Middle frontal gyrus (tissue), 1 donor: ENCODE measurements at regions not wholly inside any gene's neighbourhood (a gene's known extent, or its start where the extent isn't known, plus 50 kb on each side); places are given as distances from the start of the nearest gene placed in this dataset.

Source experiments
- DNase-seq: peaks from one replicate; pipeline ENCODE4 v3.0.0-alpha.2; 2015; ENCODE audit warnings: low spot score; ENCODE audit errors: extremely low spot score

GRCh38 chr12:82047446-82047845 lies 288.3 kb upstream of the PPFIA2 start:
- no peak for DNase-seq

- DNase-seq = no peak
Measured at GRCh38 chr12:82040987-82041743, 282.0 kb upstream of the PPFIA2 start.

DNA sequence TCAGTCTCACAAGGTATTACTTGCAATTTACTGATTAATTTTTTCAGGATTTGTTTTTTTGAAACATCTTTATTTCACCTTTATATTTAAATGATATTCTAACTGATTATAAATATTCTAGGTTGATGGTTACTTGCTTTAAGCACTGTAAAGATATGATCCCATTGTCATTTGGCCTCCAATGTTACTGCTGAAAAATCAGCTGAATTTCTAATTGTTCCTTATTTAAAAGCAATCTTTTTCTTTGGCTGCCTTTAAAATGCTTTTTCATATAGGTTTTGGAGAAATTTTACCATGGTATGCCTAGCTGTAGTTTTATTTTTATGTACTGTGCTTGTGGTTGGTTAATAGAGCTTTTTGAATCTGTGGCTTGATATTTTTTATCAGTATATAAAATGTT lies 275.6 kb upstream of the PPFIA2 start:
- DNase-seq = no peak

DNA sequence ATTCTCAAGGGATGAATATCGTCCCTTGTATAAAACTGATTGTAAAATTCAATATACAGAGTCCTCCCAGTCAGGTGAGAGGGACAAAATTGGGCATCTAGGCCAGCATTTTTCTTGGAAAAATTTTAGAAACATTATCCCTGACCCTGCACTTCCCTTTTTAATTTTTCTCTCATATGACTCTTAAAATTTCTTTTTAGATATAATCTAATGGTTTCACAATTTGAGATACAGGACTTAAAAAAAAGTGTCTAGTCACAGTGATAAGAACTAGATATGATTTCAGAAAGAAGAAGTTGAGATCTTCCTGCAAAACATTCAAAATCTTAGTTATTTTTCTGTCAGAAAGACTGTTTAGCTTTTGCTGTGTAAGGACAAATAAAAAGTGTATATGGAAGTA lies 270.8 kb upstream of the PPFIA2 start:
- no peak for DNase-seq

- DNase-seq = no peak
Measured at GRCh38 chr12:82028772-82029171, 269.6 kb upstream of the PPFIA2 start.

DNA sequence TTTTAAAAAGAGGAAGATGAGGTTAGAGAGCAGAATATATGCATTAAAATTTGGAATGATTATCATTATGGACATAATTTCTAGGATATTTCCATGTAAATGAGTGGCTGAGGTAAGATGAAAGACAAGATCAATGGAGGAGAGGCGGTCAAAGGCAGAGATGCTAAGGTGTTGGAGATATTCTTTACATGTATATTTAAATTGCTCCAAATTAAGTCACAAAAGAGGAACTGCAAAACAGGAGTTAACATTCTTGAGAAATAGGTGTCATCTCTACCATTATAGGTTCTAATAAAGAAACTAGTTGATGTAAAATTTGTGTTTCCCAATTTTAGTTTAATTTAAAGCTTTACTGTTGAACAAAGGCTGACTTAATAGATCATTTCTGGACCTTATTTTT lies 268.5 kb upstream of the PPFIA2 start:
- no peak for DNase-seq

GRCh38 chr12:82025462-82025861 lies 266.3 kb upstream of the PPFIA2 start:
- no peak for DNase-seq

- no peak for DNase-seq
Measured at GRCh38 chr12:82019533-82019932, 260.4 kb upstream of the PPFIA2 start.

DNA sequence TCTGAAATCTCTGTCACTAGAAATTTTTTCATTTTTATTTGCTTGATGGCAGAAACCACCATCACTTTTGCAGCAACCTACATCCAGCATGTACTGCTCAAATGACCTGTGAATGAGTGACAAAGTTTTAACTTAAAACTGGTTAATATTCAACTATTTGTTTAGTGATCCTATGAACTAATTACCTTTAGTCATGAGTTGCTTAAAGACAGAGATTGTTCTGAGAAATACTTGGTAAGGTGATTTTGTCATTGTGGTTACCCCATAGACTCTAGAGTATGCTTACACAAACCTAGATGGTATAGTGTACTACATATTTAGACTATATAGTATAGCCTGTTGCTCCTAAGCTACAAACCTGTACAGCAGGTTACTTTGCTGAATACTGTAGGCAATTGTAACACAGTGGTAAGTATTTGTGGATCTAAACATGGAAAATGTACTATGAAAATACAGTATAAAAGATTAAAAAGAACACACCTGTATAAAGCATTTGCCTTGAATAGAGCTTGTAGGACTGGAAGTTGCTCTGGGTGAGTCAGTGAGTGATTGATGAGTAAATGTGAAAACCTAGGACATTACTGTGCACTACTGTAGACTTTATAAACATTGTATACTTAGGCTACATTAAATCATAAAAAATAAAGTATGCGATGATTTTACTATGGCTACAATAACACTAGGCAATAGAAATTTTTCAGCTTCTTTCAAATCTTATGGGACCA lies 256.6 kb upstream of the PPFIA2 start:
- DNase-seq = no peak

- no peak for DNase-seq
Measured at GRCh38 chr12:82012176-82012575, 253.0 kb upstream of the PPFIA2 start.

GRCh38 chr12:82009524-82009923 lies 250.4 kb upstream of the PPFIA2 start:
- no peak for DNase-seq

- DNase-seq = no peak
Measured at GRCh38 chr12:82008251-82008650, 249.1 kb upstream of the PPFIA2 start.

DNA sequence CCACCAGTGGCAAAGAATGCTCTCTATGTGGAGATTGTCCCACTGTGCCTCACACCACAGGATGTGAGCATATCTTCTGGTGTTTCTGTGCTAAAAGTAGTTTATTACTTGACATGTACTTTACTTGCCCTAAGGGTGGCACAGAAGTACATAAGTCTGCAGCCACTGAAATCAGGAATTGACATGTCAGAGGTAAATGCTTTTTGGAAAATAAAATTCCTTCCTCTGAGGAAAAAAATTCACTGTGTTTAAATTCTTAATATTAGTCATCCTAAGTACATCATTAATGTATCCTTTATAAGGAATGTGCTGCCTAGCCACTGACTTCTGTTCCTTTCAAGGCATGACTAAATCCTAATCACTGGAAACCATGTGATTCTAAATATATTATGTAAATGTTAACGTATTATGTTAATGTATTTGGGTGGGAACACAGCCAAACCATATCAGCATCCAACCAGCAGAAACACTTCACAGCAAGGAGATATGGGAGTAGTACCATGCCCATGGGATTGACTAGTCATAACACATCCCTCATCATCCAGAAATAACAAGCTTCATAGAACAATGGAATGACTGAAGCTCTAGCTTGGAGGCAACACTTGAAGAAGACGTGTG lies 239.7 kb upstream of the PPFIA2 start:
- DNase-seq = no peak

DNA sequence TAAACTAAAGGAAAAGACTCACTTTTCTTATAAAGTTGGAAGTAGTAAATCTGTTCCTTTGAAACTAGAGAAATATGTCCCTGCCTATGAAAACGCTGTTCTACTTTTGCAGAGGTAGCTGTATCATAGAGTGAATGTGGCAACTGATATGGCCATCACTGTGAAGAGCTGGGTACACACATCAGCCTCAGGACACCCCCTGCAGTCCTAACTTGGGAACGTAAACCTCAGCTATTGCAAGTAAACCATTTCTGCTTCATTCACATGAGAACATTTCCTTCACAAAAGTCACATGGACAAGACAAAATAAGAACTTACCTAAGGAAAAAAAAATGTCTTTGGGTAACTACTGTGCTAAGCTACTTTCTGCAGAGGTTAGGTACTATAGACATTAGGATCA lies 233.3 kb upstream of the PPFIA2 start:
- no peak for DNase-seq

GRCh38 chr12:81991868-81992267 lies 232.7 kb upstream of the PPFIA2 start:
- DNase-seq = no peak

GRCh38 chr12:81988362-81988761 lies 229.2 kb upstream of the PPFIA2 start:
- DNase-seq = no peak

DNA sequence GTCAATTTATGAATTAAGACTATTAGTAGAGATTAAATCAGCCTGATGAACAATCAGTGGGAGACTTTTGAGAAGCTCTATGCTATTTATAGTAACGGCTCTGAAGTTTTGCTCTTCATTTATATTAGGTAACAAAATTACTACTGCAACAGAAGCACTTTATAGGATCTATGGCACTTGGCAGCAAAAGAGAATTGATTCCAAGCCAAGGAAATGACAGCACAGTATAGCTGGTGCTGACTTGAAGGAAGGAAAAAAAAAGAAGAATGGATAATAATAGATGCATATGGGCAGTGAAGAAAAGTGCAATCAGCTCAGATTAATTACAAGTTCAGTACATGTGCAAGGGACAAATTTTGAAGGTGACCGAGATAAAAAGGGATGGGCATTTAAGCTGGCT lies 228.2 kb upstream of the PPFIA2 start:
- no peak for DNase-seq

- DNase-seq = no peak
Measured at GRCh38 chr12:81976661-81977060, 217.5 kb upstream of the PPFIA2 start.

DNA sequence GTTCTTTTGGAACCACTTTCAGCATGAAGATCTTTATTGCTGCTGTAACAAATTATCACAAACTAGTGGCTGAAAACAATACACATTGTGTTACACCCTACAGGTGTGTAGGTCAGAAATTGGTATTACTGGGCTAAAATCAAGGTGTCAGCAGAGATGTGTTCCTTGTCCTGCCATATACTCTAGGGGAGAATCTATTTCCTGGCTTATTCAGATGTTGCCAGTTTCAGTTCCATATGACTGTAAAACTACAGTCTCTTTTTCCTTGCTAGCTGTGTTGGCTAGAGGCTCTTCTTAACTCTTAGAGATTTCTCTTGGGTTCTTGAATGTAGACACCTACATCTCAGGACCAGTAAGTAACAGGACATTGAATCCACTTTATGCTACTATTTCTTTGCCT lies 215.6 kb upstream of the PPFIA2 start:
- no peak for DNase-seq

DNA sequence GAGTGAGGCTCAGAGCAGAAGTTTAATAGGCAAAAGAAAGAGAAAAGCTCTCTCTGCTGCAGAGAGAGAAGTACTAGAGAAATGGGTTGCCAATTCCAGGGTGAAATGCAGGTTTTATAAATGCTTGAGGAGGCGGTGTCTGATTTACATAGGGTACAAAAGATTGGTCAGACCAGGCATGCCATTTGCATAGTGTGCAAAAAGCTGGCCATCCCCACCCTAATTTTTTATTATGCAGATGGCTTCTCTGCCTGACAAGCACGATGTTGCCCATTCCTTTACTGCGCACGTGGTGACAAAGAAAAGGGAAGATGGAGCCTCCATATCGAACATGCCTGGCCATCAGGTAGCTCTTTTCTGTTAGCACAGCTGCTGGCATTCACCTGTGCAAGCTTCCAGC lies 209.3 kb upstream of the PPFIA2 start:
- DNase-seq = no peak

DNA sequence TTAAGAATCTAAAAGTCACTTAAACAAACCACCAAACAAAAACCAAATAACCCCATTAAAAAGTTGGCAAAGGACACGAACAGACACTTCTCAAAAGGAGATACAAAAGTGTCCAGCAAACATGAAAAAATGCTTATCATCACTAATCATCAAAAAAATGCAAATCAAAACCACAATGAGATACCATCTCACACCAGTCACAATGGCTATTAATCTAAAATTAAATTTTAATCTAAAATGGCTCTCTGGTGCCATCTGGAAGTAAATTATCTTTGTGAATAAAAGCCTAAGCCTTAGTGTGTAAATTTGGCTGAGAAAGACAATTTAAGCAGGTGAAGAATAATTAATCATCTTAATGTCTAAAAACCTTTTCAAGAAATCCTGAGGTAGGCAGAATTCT lies 204.5 kb upstream of the PPFIA2 start:
- DNase-seq = no peak

- no peak for DNase-seq
Measured at GRCh38 chr12:81963026-81963425, 203.9 kb upstream of the PPFIA2 start.
